ENCODE measurements at regions not wholly inside any gene's neighbourhood (a gene's known extent, or its start where the extent isn't known, plus 50 kb on each side); places are given as distances from the start of the nearest gene placed in this dataset.

- H3K27me3 ChIP-seq (ENCODE audit: insufficient read depth, low read depth, severe bottlenecking) = no peaks in the 10 kb centered on the region
- no peaks in the 10 kb centered on the region for H3K9me3 ChIP-seq (ENCODE audit: severe bottlenecking)
- H3K27ac ChIP-seq = no peak overlapping the region
- no peak overlapping the region for H3K4me3 ChIP-seq (ENCODE audit: low read depth, low read length)
- no peak for TF ChIP-seq CTCF (IDR thresholded peaks at IDR 0.05; ENCODE audit: low read depth, low read length)
- DNase-seq = no peak
- no peaks in the 10 kb centered on the region for H3K36me3 ChIP-seq
Observed at GRCh38 chr2:160892204-160892603, 268.0 kb upstream of the TANK start.

- Histone ChIP-seq H3K27me3 (ENCODE audit: insufficient read depth, low read depth, severe bottlenecking) (no peaks in the 10 kb centered on the region), H3K4me3 (ENCODE audit: low read depth, low read length) (no peak overlapping the region), H3K36me3 (no peaks in the 10 kb centered on the region), H3K9me3 (ENCODE audit: severe bottlenecking) (no peaks in the 10 kb centered on the region), H3K27ac (no peak overlapping the region)
- TF ChIP-seq CTCF (IDR thresholded peaks at IDR 0.05; ENCODE audit: low read depth, low read length) = no peak
- DNase-seq = no peak
Observed at GRCh38 chr2:160893581-160893980, 266.6 kb upstream of the TANK start.

- Histone ChIP-seq H3K27me3 (ENCODE audit: insufficient read depth, low read depth, severe bottlenecking) (no peaks in the 10 kb centered on the region), H3K4me3 (ENCODE audit: low read depth, low read length) (no peak overlapping the region), H3K9me3 (ENCODE audit: severe bottlenecking) (no peaks in the 10 kb centered on the region), H3K27ac (no peak overlapping the region), H3K36me3 (no peaks in the 10 kb centered on the region)
- no peak for DNase-seq
- TF ChIP-seq CTCF (IDR thresholded peaks at IDR 0.05; ENCODE audit: low read depth, low read length) = no peak
Observed at GRCh38 chr2:160898581-160899307, 261.5 kb upstream of the TANK start.

- DNase-seq = no peak
Observed at GRCh38 chr2:160901613-160902012, 258.6 kb upstream of the TANK start.

GRCh38 chr2:160905862-160906261 is 254.4 kb upstream of the TANK start:
- TF ChIP-seq CTCF (IDR thresholded peaks at IDR 0.05; ENCODE audit: low read depth, low read length) = no peak
- H3K9me3 ChIP-seq (ENCODE audit: severe bottlenecking) = no peaks in the 10 kb centered on the region
- DNase-seq = no peak
- no peaks in the 10 kb centered on the region for H3K27me3 ChIP-seq (ENCODE audit: insufficient read depth, low read depth, severe bottlenecking)
- H3K27ac ChIP-seq = no peak overlapping the region
- H3K36me3 ChIP-seq = no peaks in the 10 kb centered on the region
- no peak overlapping the region for H3K4me3 ChIP-seq (ENCODE audit: low read depth, low read length)

More at GRCh38 chr2:160901613-160902012, 258.6 kb upstream of the TANK start:
- Histone ChIP-seq H3K27ac (no peak overlapping the region), H3K9me3 (ENCODE audit: severe bottlenecking) (no peaks in the 10 kb centered on the region), H3K27me3 (ENCODE audit: insufficient read depth, low read depth, severe bottlenecking) (no peaks in the 10 kb centered on the region), H3K4me3 (ENCODE audit: low read depth, low read length) (no peak overlapping the region), H3K36me3 (no peaks in the 10 kb centered on the region)
- no peak for TF ChIP-seq CTCF (IDR thresholded peaks at IDR 0.05; ENCODE audit: low read depth, low read length)

- TF ChIP-seq CTCF (IDR thresholded peaks at IDR 0.05; ENCODE audit: low read depth, low read length) = no peak
- no peak for DNase-seq
- no peak overlapping the region for H3K27ac ChIP-seq
- H3K27me3 ChIP-seq (ENCODE audit: insufficient read depth, low read depth, severe bottlenecking) = no peaks in the 10 kb centered on the region
- no peaks in the 10 kb centered on the region for H3K9me3 ChIP-seq (ENCODE audit: severe bottlenecking)
- no peaks in the 10 kb centered on the region for H3K36me3 ChIP-seq
- H3K4me3 ChIP-seq (ENCODE audit: low read depth, low read length) = no peak overlapping the region
Observed at GRCh38 chr2:160906878-160907277, 253.3 kb upstream of the TANK start.
